ENCODE measurements at regions not wholly inside any gene's neighbourhood (a gene's known extent, or its start where the extent isn't known, plus 50 kb on each side); places are given as distances from the start of the nearest gene placed in this dataset.
"Not testable (repeated sequence)": the region's sequence is repeated elsewhere in the genome, so short reads cannot be mapped to it uniquely, and the experiment has no call there.

DNA sequence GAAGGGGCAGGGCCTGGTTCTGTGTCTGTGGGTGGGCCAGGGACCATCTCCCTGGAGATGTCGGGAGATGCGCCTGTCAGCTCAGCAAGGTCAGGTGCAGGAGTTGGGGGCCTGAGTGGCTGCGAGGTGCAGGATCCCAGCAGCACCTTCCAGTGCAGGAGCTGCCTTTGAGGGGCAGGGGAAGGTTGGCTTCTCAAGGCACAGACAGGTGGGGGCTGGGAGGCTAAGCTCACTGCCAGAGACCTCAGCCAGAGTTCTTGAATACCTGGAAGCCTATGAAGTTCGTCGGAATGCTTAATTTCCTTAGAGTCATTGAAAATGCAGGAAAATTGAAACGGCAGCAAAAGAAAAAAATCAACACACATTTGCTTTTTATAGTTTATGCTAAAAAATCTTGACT lies 72.8 kb upstream of the CRYM start:
- H3K27ac Mint-ChIP-seq; POLR2A ChIA-PET; H3K9me3 ChIP-seq (ENCODE audit: control insufficient read depth in 2 of 3, low read length in 3 of 3); H3K36me3 ChIP-seq (ENCODE audit: control insufficient read depth in 2 of 3, insufficient read depth in 3 of 3, low read length in 3 of 3); H3K27me3 ChIP-seq (ENCODE audit: control insufficient read depth in 2 of 2, insufficient read depth in 2 of 2, low read length in 2 of 2); H3K27ac ChIP-seq (ENCODE audit: low read depth, low read length); ATAC-seq; H3K4me1 ChIP-seq (ENCODE audit: control insufficient read depth in 2 of 2, insufficient read depth in 2 of 2, low read length in 2 of 2); DNase-seq; intact Hi-C loops (cut with micrococcal nuclease); H3K4me3 Mint-ChIP-seq; H3K9me3 Mint-ChIP-seq; H3K4me3 ChIP-seq (ENCODE audit: low read length); H3K36me3 Mint-ChIP-seq; H3K4me1 Mint-ChIP-seq; H3K27me3 Mint-ChIP-seq; CTCF ChIA-PET: not testable (repeated sequence)

DNA sequence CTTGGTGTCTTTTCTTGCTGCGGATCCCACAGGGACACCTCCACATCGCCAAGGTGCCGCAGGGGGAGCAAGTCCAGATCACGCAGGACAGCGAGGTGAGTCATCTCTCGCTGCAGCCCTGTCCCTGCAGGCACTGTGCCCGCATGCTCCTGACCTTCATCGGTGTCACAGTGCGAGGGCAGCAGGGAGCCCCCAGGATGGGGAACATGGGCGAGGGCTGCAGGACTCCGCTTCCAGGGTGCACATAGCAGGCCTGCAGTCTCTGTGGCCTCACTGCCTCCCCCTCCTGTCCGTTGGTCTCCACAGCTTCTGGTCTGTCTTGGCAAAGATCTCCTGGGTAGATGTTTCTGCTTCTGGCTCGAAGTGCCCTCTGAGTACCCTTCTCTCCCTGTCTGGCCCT lies 71.2 kb upstream of the CRYM start:
- H3K4me1 ChIP-seq (ENCODE audit: control insufficient read depth in 2 of 2, insufficient read depth in 2 of 2, low read length in 2 of 2); intact Hi-C loops (cut with micrococcal nuclease); POLR2A ChIA-PET; H3K36me3 ChIP-seq (ENCODE audit: control insufficient read depth in 2 of 3, insufficient read depth in 3 of 3, low read length in 3 of 3); H3K4me3 ChIP-seq (ENCODE audit: low read length); H3K27me3 Mint-ChIP-seq; DNase-seq; H3K36me3 Mint-ChIP-seq; H3K27ac Mint-ChIP-seq; H3K9me3 Mint-ChIP-seq; H3K27me3 ChIP-seq (ENCODE audit: control insufficient read depth in 2 of 2, insufficient read depth in 2 of 2, low read length in 2 of 2); ATAC-seq; CTCF ChIA-PET; H3K4me3 Mint-ChIP-seq; H3K27ac ChIP-seq (ENCODE audit: low read depth, low read length); H3K4me1 Mint-ChIP-seq; H3K9me3 ChIP-seq (ENCODE audit: control insufficient read depth in 2 of 3, low read length in 3 of 3): not testable (repeated sequence)

DNA sequence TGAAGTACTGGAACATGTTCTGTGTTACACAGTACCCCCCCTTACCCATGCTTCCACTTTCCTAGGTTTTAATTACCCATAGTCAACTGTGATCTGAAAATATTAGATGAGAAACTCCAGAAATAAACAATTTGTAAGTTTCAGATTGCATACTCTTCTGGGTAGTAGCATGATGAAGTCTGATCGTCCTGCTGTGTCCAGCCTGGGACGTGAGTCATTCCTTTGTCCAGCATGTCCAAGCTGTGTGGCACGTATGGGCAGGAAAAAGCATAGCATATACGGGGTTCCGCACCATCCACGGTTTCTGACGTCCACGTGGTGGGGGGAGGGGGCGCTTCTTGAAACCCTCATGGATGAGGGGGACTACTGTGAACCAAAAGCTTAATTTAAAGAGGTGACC lies 70.7 kb upstream of the CRYM start:
- POLR2A ChIA-PET; H3K4me1 Mint-ChIP-seq; DNase-seq; H3K9me3 Mint-ChIP-seq; H3K27ac ChIP-seq (ENCODE audit: low read depth, low read length); H3K9me3 ChIP-seq (ENCODE audit: control insufficient read depth in 2 of 3, low read length in 3 of 3); H3K27me3 Mint-ChIP-seq; ATAC-seq; CTCF ChIA-PET; H3K36me3 ChIP-seq (ENCODE audit: control insufficient read depth in 2 of 3, insufficient read depth in 3 of 3, low read length in 3 of 3); H3K36me3 Mint-ChIP-seq; H3K27ac Mint-ChIP-seq; H3K27me3 ChIP-seq (ENCODE audit: control insufficient read depth in 2 of 2, insufficient read depth in 2 of 2, low read length in 2 of 2); intact Hi-C loops (cut with micrococcal nuclease); H3K4me3 Mint-ChIP-seq; H3K4me1 ChIP-seq (ENCODE audit: control insufficient read depth in 2 of 2, insufficient read depth in 2 of 2, low read length in 2 of 2); H3K4me3 ChIP-seq (ENCODE audit: low read length): not testable (repeated sequence)

DNA sequence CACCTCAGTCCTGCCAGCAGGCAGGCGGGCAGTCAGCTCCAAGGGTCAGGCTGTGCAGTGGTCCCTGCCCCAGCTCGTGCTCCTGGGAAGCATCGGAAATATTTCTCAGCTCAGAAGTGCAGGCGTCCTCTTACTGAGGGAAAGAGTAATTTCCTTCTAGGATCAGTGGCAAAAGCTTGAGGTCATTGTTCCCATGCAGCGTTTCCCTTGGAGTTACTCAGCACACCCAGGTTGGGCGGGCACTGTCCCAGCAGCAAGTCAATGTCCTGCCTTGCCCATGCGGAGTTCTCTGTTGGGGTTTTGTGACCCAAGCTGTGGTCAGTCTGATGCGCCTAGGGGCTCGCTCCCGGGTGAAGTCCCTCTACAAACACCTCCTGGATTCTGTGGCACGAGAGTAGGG lies 69.4 kb upstream of the CRYM start:
- POLR2A ChIA-PET: not testable (repeated sequence)

DNA sequence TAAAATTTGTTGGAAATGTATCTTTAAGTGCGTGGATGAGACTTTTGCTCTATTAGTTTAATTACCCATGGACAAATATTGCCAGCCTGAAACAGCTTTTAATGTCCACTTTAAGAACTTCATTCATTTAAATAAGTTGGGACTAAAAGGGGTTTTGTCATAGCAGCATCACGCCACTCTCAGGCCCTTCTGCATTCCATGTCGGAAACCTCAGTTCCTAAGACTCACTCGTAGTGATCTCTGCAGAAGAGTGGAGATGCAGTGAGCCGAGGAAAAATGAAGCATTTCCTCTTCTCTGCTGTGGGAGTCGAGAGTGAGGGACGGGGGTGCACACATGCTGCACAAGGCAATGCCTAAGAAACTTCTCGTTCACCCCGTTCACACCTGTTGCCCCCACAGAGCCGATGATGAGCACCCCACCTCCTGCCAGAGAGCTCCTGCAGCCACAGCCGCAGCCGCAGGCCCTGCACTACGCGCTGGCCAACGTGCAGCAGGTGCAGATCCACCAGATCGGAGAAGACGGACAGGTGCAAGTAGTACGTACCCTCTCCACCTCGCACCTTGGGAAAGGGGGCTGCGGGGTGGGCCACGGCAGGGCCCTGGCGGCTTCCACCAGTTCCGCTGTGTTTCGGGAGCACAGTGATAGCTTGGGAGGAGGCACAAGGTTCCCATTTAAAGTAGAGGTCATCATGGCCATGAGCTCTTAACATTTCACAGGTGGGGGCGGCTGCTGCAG lies 68.8 kb upstream of the CRYM start:
- ATAC-seq; H3K9me3 Mint-ChIP-seq; H3K4me3 ChIP-seq (ENCODE audit: low read length); H3K27ac ChIP-seq (ENCODE audit: low read depth, low read length); H3K9me3 ChIP-seq (ENCODE audit: control insufficient read depth in 2 of 3, low read length in 3 of 3); H3K27ac Mint-ChIP-seq; H3K4me3 Mint-ChIP-seq; DNase-seq; H3K27me3 ChIP-seq (ENCODE audit: control insufficient read depth in 2 of 2, insufficient read depth in 2 of 2, low read length in 2 of 2); CTCF ChIA-PET; POLR2A ChIA-PET; intact Hi-C loops (cut with micrococcal nuclease); H3K4me1 Mint-ChIP-seq; H3K4me1 ChIP-seq (ENCODE audit: control insufficient read depth in 2 of 2, insufficient read depth in 2 of 2, low read length in 2 of 2); H3K36me3 ChIP-seq (ENCODE audit: control insufficient read depth in 2 of 3, insufficient read depth in 3 of 3, low read length in 3 of 3); H3K27me3 Mint-ChIP-seq; H3K36me3 Mint-ChIP-seq: not testable (repeated sequence)

More for the DNA sequence above, 69.4 kb upstream of the CRYM start:
- H3K4me3 ChIP-seq (ENCODE audit: low read length); H3K4me3 Mint-ChIP-seq; H3K27me3 ChIP-seq (ENCODE audit: control insufficient read depth in 2 of 2, insufficient read depth in 2 of 2, low read length in 2 of 2); H3K36me3 Mint-ChIP-seq; H3K9me3 Mint-ChIP-seq; H3K27me3 Mint-ChIP-seq; H3K27ac ChIP-seq (ENCODE audit: low read depth, low read length); ATAC-seq; H3K9me3 ChIP-seq (ENCODE audit: control insufficient read depth in 2 of 3, low read length in 3 of 3); DNase-seq; CTCF ChIA-PET; H3K4me1 Mint-ChIP-seq; H3K4me1 ChIP-seq (ENCODE audit: control insufficient read depth in 2 of 2, insufficient read depth in 2 of 2, low read length in 2 of 2); H3K36me3 ChIP-seq (ENCODE audit: control insufficient read depth in 2 of 3, insufficient read depth in 3 of 3, low read length in 3 of 3); intact Hi-C loops (cut with micrococcal nuclease); H3K27ac Mint-ChIP-seq: not testable (repeated sequence)

DNA sequence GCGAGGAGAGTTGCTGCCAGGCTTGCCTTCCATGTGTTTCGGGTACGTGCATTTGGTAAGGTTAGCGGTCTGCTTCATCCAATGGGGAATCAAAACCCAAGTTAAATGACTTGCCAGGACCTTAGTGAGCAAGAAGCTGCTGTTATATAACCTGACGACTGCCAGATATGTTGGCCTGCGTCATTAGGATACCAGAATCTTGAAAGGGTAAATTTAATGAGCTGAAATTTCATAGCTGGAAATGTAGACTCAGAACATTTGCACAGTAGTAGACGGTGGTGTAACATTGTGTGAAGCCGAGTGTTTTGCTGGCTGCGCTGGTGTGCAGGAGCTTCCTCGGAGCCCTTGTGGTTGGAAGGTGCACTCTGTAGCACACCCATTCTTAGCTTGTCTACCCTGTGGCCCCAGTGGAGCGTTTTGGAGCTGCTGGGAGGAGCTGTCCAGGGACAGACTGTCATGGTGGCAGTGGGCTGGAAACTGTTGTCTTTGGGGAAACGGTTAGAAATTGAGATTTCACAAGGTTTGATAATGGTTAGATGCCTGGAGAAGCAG lies 66.3 kb upstream of the CRYM start:
- H3K9me3 Mint-ChIP-seq; CTCF ChIA-PET; H3K36me3 Mint-ChIP-seq; ATAC-seq; H3K4me3 Mint-ChIP-seq; H3K27ac Mint-ChIP-seq; H3K4me1 ChIP-seq (ENCODE audit: control insufficient read depth in 2 of 2, insufficient read depth in 2 of 2, low read length in 2 of 2); POLR2A ChIA-PET; H3K36me3 ChIP-seq (ENCODE audit: control insufficient read depth in 2 of 3, insufficient read depth in 3 of 3, low read length in 3 of 3); H3K4me1 Mint-ChIP-seq; H3K27me3 ChIP-seq (ENCODE audit: control insufficient read depth in 2 of 2, insufficient read depth in 2 of 2, low read length in 2 of 2); H3K4me3 ChIP-seq (ENCODE audit: low read length); DNase-seq; intact Hi-C loops (cut with micrococcal nuclease); H3K27me3 Mint-ChIP-seq; H3K27ac ChIP-seq (ENCODE audit: low read depth, low read length); H3K9me3 ChIP-seq (ENCODE audit: control insufficient read depth in 2 of 3, low read length in 3 of 3): not testable (repeated sequence)

DNA sequence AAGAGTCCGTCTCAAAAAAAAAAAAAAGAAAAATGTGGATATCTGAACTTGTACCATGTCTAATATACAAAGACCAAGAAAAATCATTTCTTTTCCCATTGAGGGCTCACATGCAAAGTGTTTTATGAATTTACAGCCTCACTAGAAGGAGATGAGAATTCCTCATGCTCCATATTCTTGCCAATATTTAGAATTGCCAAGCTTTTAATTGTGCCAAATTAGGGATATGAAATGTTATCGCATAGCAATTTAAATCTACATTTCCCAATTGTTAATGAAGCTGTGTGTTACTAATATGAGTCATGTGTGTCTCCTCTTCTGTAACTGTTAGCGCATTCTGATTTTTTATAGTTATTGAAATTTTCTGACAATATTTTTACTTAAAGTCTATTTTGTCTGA lies 63.0 kb upstream of the CRYM start:
- Histone ChIP-seq H3K4me3 (ENCODE audit: low read length) (no peak overlapping the region), H3K36me3 (ENCODE audit: control insufficient read depth in 2 of 3, insufficient read depth in 3 of 3, low read length in 3 of 3) (no peaks in the 10 kb centered on the region), H3K27me3 (ENCODE audit: control insufficient read depth in 2 of 2, insufficient read depth in 2 of 2, low read length in 2 of 2) (no peaks in the 10 kb centered on the region), H3K4me1 (ENCODE audit: control insufficient read depth in 2 of 2, insufficient read depth in 2 of 2, low read length in 2 of 2) (no peaks in the 10 kb centered on the region), H3K9me3 (ENCODE audit: control insufficient read depth in 2 of 3, low read length in 3 of 3) (no peaks in the 10 kb centered on the region), H3K27ac (ENCODE audit: low read depth, low read length) (no peak overlapping the region)
- no peaks in the 10 kb centered on the region for H3K4me1 Mint-ChIP-seq
- H3K27ac Mint-ChIP-seq: no peak overlapping the region
- no peak overlapping the region for H3K4me3 Mint-ChIP-seq
- no peaks in the 10 kb centered on the region for H3K36me3 Mint-ChIP-seq
- H3K27me3 Mint-ChIP-seq: peaks cover 9 to 25% (median 9%) of the 10 kb centered on the region in 5 donors
- DNase-seq (no peak), ATAC-seq (no peak)
- peaks cover 0 to 3% (median 0%) of the 10 kb centered on the region in 11 donors for H3K9me3 Mint-ChIP-seq
- intact Hi-C loops (cut with micrococcal nuclease): no loop called here
- CTCF ChIA-PET: no interaction called here
- POLR2A ChIA-PET: no interaction called here

All from naive thymus-derived CD4-positive, alpha-beta T cell (primary cell).